Mesenchymal stem cell (in vitro differentiated cells and primary cell): ENCODE measurements at regions not wholly inside any gene's neighbourhood (a gene's known extent, or its start where the extent isn't known, plus 50 kb on each side); places are given as distances from the start of the nearest gene placed in this dataset.

ENCODE experiments used
- DNase-seq: peaks from one replicate; pipeline ENCODE4 v3.0.0-alpha.2; 2013
- H2AFZ ChIP-seq: one replicate; pipeline ENCODE4 v1.6.1; 2013; ENCODE audit warnings: low read depth, mild to moderate bottlenecking, control low read depth, inconsistent platforms, low read length, moderate library complexity
- H2AK5ac ChIP-seq: 2 replicates; pipeline ENCODE4 v1.6.1; 2013; ENCODE audit warnings: low read length, moderate library complexity, mild to moderate bottlenecking, inconsistent platforms; ENCODE audit not compliant: severe bottlenecking
- H2BK120ac ChIP-seq: one replicate; pipeline ENCODE4 v1.6.1; 2013; ENCODE audit warnings: low read depth, mild to moderate bottlenecking, inconsistent platforms, low read length, moderate library complexity
- H2BK12ac ChIP-seq, 2 experiments: one replicate each; pipeline ENCODE4 v1.6.1; 2013; ENCODE audit warnings: inconsistent platforms in 2 of 2, low read length in 2 of 2, mild to moderate bottlenecking in 2 of 2, moderate library complexity in 2 of 2, control low read depth in 1 of 2
- H2BK15ac ChIP-seq: one replicate; pipeline ENCODE4 v1.6.1; 2013; ENCODE audit warnings: mild to moderate bottlenecking, low read depth, inconsistent platforms; ENCODE audit not compliant: poor library complexity, severe bottlenecking
- H2BK5ac ChIP-seq: 2 replicates; pipeline ENCODE4 v1.6.1; 2013; ENCODE audit warnings: low read depth, mild to moderate bottlenecking, low read length, control low read depth, inconsistent platforms; ENCODE audit not compliant: poor library complexity, severe bottlenecking
- H3K14ac ChIP-seq, 2 experiments: one replicate each; pipeline ENCODE4 v1.6.1; 2013; ENCODE audit warnings: inconsistent platforms in 2 of 2, low read length in 2 of 2, control low read depth in 1 of 2, mild to moderate bottlenecking in 1 of 2, moderate library complexity in 1 of 2
- H3K18ac ChIP-seq, 2 experiments: one replicate each; pipeline ENCODE4 v1.6.1; 2013; ENCODE audit warnings: inconsistent platforms in 2 of 2, low read length in 2 of 2, control low read depth in 1 of 2, low read depth in 1 of 2, mild to moderate bottlenecking in 1 of 2
- H3K23ac ChIP-seq, 2 experiments: one replicate each; pipeline ENCODE4 v1.6.1; 2013; ENCODE audit warnings: inconsistent platforms in 2 of 2, low read length in 2 of 2, mild to moderate bottlenecking in 2 of 2, moderate library complexity in 2 of 2, control low read depth in 1 of 2
- H3K27ac ChIP-seq: 2 replicates; pipeline ENCODE4 v1.5.1; 2013; ENCODE audit warnings: mild to moderate bottlenecking, moderate library complexity, low read length, control low read depth, inconsistent platforms; ENCODE audit not compliant: poor library complexity, severe bottlenecking
- H3K27me3 ChIP-seq, 2 experiments: 2 replicates each; pipeline versions ENCODE4 v1.6.1 to v1.7.0; 2013; ENCODE audit warnings: low read length in 2 of 2, mild to moderate bottlenecking in 2 of 2, moderate library complexity in 2 of 2, control low read depth in 1 of 2, inconsistent platforms in 1 of 2; ENCODE audit not compliant: control insufficient read depth in 1 of 2, insufficient read depth in 1 of 2
- H3K36me3 ChIP-seq, 2 experiments: 2 replicates each; pipeline versions ENCODE4 v1.6.1 to v1.7.0; 2013; ENCODE audit warnings: low read length in 2 of 2, control low read depth in 1 of 2, inconsistent platforms in 1 of 2, low read depth in 1 of 2, mild to moderate bottlenecking in 1 of 2; ENCODE audit not compliant: insufficient read depth in 2 of 2, control insufficient read depth in 1 of 2
- H3K4ac ChIP-seq, 2 experiments: one replicate each; pipeline ENCODE4 v1.6.1; 2013; ENCODE audit warnings: inconsistent platforms in 2 of 2, low read length in 2 of 2, mild to moderate bottlenecking in 2 of 2, moderate library complexity in 2 of 2, control low read depth in 1 of 2, low read depth in 1 of 2
- H3K4me1 ChIP-seq: 2 replicates; pipeline ENCODE4 v1.6.1; 2013; ENCODE audit warnings: low read depth, low read length, control low read depth; ENCODE audit not compliant: control insufficient read depth, insufficient read depth
- H3K4me2 ChIP-seq: 2 replicates; pipeline ENCODE4 v1.6.1; 2013; ENCODE audit warnings: low read length, mild to moderate bottlenecking, inconsistent platforms; ENCODE audit not compliant: poor library complexity, severe bottlenecking
- H3K4me3 ChIP-seq, 2 experiments: 2 replicates each; pipeline versions ENCODE4 v1.5.1 to v1.7.0; 2013; ENCODE audit warnings: low read length in 2 of 2, mild to moderate bottlenecking in 2 of 2, control low read depth in 1 of 2, low read depth in 1 of 2; ENCODE audit not compliant: insufficient read depth in 1 of 2
- H3K79me1 ChIP-seq: replicated peaks from 2 replicates; pipeline ENCODE4 v1.6.1; 2013; ENCODE audit warnings: mild to moderate bottlenecking, control low read depth, low read length, inconsistent platforms; ENCODE audit not compliant: poor library complexity, severe bottlenecking
- H3K9ac ChIP-seq: 2 replicates; pipeline ENCODE4 v1.7.0; 2013; ENCODE audit warnings: mild to moderate bottlenecking, low read length, moderate library complexity
- H3K9me3 ChIP-seq: 2 replicates; pipeline ENCODE4 v1.7.0; 2013; ENCODE audit warnings: mild to moderate bottlenecking, low read length; ENCODE audit not compliant: control insufficient read depth
- H4K8ac ChIP-seq: one replicate; pipeline ENCODE4 v1.6.1; 2013; ENCODE audit warnings: inconsistent platforms, mild to moderate bottlenecking, low read length, moderate library complexity
- H4K91ac ChIP-seq: one replicate; pipeline ENCODE4 v1.6.1; 2013; ENCODE audit warnings: mild to moderate bottlenecking, low read length, inconsistent platforms
- WGBS: methylation state at CpG from one replicate; pipeline ENCODE4 v1.1.7; 2013; ENCODE audit warnings: mixed read lengths; 5-methylcytosine and 5-hydroxymethylcytosine counted together

DNA sequence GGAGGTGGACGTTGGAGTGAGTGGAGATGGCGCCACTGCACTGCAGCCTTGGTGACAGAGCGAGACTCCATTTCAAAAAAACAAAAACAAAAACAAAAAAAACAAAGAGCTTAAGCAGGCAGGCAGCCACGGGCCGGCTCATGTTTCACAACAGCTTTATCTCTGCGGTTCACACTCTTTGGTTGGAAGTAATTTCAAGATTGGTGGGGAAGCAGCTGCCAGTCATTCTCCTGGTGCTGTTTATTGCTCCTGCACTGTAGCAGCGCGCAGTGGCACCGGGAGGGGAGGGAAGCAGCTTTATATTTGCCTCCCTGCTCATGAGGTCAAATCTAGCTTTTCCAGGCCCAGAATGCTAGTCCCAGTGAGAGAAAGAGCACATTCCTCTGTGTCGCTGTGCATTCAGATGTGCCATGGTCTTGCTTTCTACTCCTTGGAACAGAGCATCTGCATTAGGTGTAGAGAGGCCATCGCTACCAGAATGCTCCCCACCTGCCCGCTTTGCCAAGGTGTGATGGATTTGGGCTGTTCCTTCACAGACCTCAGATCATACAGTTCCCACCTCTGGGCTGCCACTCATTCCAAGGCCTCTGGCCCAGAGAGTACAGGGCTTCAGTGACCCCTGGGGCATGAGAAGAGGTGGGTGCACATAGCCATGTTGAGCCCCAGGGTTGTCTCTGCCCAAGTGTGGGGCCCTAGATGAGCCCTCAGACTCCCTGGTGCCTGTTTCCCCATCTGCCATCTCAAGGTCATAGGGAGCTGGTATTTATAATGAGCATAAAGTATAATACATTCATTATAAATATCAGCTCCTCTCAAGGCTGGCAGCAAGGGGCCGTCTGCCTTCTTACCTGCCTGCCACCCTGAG, 270.4 kb downstream of the MED10 start:
- WGBS, result 80% methylated on average over 10 of the region's 13 CpGs
- no peak overlapping the region for H3K18ac ChIP-seq

DNA sequence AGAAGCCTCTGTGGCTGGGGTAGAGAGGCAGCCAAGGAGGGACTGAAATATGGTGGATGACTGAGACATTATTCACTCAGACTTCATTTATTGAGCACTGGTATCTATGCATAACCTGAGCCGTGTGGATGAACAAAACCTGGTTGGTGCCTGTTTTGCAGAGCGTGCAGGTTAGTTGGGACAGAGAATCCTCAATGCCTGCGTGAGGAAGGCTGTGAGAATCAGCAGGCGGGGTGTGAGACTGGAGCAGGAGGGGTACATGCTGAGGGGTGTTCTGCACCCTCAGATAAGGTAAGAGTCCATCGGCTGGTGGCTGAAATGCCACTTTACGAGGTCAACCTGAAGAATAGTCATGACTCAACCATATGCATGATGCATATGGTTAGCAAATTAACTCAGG, 271.6 kb downstream of the MED10 start:
- H2AK5ac ChIP-seq, result no peak overlapping the region
- DNase-seq, result no peak
- H3K27ac ChIP-seq, result no peak overlapping the region
- H3K4me1 ChIP-seq, result no peaks in the 10 kb centered on the region
- H3K4ac ChIP-seq, result no peak overlapping the region
- no peak overlapping the region for H4K91ac ChIP-seq
- H3K14ac ChIP-seq, result no peak overlapping the region
- H2BK120ac ChIP-seq, result no peak overlapping the region
- H3K79me1 ChIP-seq, result no peaks in the 10 kb centered on the region
- H2AFZ ChIP-seq, result no peak overlapping the region
- no peaks in the 10 kb centered on the region for H3K27me3 ChIP-seq
- H3K9me3 ChIP-seq, result peaks cover 4% of the 10 kb centered on the region
- H3K23ac ChIP-seq, result no peak overlapping the region
- no peak overlapping the region for H2BK15ac ChIP-seq
- H3K4me2 ChIP-seq, result no peak overlapping the region
- no peak overlapping the region for H3K4me3 ChIP-seq
- H3K36me3 ChIP-seq, result no peaks in the 10 kb centered on the region
- 73% methylated on average over 6 of the region's 6 CpGs for WGBS
- no peak overlapping the region for H3K9ac ChIP-seq
- no peak overlapping the region for H2BK5ac ChIP-seq
- H2BK12ac ChIP-seq, result no peak overlapping the region
- H4K8ac ChIP-seq, result no peak overlapping the region
- no peak overlapping the region for H3K18ac ChIP-seq

More for the DNA sequence above, 270.4 kb downstream of the MED10 start:
- no peak overlapping the region for H2BK120ac ChIP-seq
- H2BK15ac ChIP-seq, result no peak overlapping the region
- no peak overlapping the region for H3K4me3 ChIP-seq
- H2AK5ac ChIP-seq, result no peak overlapping the region
- no peak overlapping the region for H3K14ac ChIP-seq
- H4K8ac ChIP-seq, result no peak overlapping the region
- no peaks in the 10 kb centered on the region for H3K36me3 ChIP-seq
- no peak overlapping the region for H2BK12ac ChIP-seq
- H3K79me1 ChIP-seq, result no peaks in the 10 kb centered on the region
- no peak overlapping the region for H3K4me2 ChIP-seq
- H3K4ac ChIP-seq, result no peak overlapping the region
- DNase-seq, result no peak
- H3K27me3 ChIP-seq, result no peaks in the 10 kb centered on the region
- no peak overlapping the region for H2AFZ ChIP-seq
- H4K91ac ChIP-seq, result no peak overlapping the region
- no peak overlapping the region for H3K23ac ChIP-seq
- no peaks in the 10 kb centered on the region for H3K9me3 ChIP-seq
- H3K27ac ChIP-seq, result no peak overlapping the region
- H3K9ac ChIP-seq, result no peak overlapping the region
- H3K4me1 ChIP-seq, result no peaks in the 10 kb centered on the region
- no peak overlapping the region for H2BK5ac ChIP-seq

DNA sequence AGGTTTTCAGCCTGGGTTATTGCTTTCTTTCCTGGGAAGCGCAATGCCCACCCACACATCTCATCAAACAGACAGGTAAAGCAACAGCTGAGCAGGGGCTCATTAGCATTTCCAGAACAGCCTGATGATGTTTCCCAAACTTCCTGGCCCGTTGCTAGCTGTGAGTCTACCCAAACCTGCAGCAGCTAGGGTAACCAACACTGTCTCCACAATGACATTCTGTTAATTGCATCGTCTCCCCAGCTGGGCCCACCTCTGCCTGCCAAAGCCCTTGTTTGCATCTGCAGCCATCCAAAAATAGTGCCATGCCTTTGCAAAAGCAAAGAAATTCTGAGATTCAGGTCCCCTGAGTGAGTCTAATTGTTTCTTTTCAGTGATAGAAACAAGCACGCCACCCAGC, 273.0 kb downstream of the MED10 start:
- Histone ChIP-seq H3K14ac (no peak overlapping the region), H3K4ac (no peak overlapping the region), H2AK5ac (no peak overlapping the region), H3K4me1 (no peaks in the 10 kb centered on the region), H3K27ac (no peak overlapping the region), H3K23ac (no peak overlapping the region), H3K4me2 (no peak overlapping the region), H3K9ac (no peak overlapping the region), H3K18ac (no peak overlapping the region), H2BK12ac (no peak overlapping the region), H3K79me1 (no peaks in the 10 kb centered on the region), H3K27me3 (no peaks in the 10 kb centered on the region), H3K9me3 (peaks cover 4% of the 10 kb centered on the region), H2BK15ac (no peak overlapping the region), H2BK5ac (no peak overlapping the region), H2BK120ac (no peak overlapping the region), H3K4me3 (no peak overlapping the region), H4K8ac (no peak overlapping the region), H2AFZ (no peak overlapping the region), H4K91ac (no peak overlapping the region), H3K36me3 (no peaks in the 10 kb centered on the region)
- DNase-seq, result no peak
- WGBS, result 64% methylated on average over 4 of the region's 4 CpGs

DNA sequence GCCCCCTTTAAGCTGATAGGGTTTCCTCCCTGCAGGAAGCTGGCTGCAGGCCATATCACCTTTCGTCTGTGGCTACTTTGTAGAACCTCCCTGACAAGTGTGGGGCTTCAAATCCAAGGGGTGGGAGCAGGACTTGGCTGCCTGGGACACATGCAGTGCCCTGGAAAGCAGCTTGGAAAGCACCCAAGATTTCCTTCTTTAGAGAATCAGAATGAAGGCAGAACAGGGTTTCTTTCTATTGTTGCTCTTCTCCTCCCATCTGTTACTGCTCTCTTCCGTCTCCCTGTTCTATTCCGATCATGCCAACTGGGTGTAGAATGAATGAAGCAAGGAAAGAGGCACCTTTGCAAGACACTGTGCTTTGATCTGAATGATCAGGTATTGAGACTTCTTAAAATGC, 282.2 kb downstream of the MED10 start:
- no peak overlapping the region for H2BK5ac ChIP-seq
- no peak overlapping the region for H2AK5ac ChIP-seq
- H3K23ac ChIP-seq, result no peak overlapping the region
- no peak overlapping the region for H3K4me3 ChIP-seq
- H4K8ac ChIP-seq, result no peak overlapping the region
- H2BK12ac ChIP-seq, result no peak overlapping the region
- H3K79me1 ChIP-seq, result no peaks in the 10 kb centered on the region
- 78% methylated on average over 3 of the region's 3 CpGs for WGBS
- H3K14ac ChIP-seq, result no peak overlapping the region
- H3K9me3 ChIP-seq, result no peaks in the 10 kb centered on the region
- H3K27me3 ChIP-seq, result no peaks in the 10 kb centered on the region
- H2BK120ac ChIP-seq, result no peak overlapping the region
- H3K4me2 ChIP-seq, result no peak overlapping the region
- H3K27ac ChIP-seq, result no peak overlapping the region
- H3K4ac ChIP-seq, result no peak overlapping the region
- H2BK15ac ChIP-seq, result no peak overlapping the region
- H2AFZ ChIP-seq, result no peak overlapping the region
- no peak overlapping the region for H4K91ac ChIP-seq
- H3K9ac ChIP-seq, result no peak overlapping the region
- no peaks in the 10 kb centered on the region for H3K36me3 ChIP-seq
- no peak overlapping the region for H3K18ac ChIP-seq
- H3K4me1 ChIP-seq, result no peaks in the 10 kb centered on the region
- DNase-seq, result no peak
